ENCODE measurements at regions not wholly inside any gene's neighbourhood (a gene's known extent, or its start where the extent isn't known, plus 50 kb on each side); places are given as distances from the start of the nearest gene placed in this dataset.

- H3K4me3 Mint-ChIP-seq: no peak overlapping the region
- H3K9me3 Mint-ChIP-seq: no peaks in the 10 kb centered on the region
- DNase-seq (ENCODE audit: low spot score in 2 of 2) (no peak), ATAC-seq (replicated peaks; ENCODE audit: extremely low read depth, poor library complexity, severe bottlenecking) (no peak)
- H3K27me3 Mint-ChIP-seq: peaks cover 6% of the 10 kb centered on the region
- no peaks in the 10 kb centered on the region for H3K36me3 Mint-ChIP-seq (ENCODE audit: insufficient read depth)
- no peaks in the 10 kb centered on the region for H3K4me1 Mint-ChIP-seq
- H3K27ac Mint-ChIP-seq (ENCODE audit: low read depth): no peak overlapping the region
Observed at GRCh38 chr4:120132935-120133334, 66.3 kb upstream of the MAD2L1 start.

DNA sequence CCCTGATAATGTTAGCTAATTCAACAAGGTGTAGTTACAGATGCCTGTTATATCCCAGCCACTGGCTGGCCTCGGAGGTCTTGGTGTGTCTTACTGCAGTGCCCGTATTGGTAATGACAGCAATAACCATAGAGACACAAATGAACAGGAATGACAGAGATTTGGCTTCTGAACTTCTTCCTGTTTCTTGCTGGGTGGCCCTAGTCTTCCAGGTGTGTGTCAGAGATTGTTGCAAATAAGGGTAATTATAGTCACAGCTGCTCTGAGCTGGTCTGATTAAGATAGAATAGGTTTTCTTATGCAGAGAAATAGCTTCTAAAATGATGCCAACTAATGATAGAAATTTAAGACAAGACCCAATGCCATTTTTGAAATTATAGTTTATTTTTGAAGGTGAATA is 64.1 kb upstream of the MAD2L1 start:
- Mint-ChIP-seq H3K27me3 (peaks cover 4% of the 10 kb centered on the region), H3K4me3 (no peak overlapping the region), H3K9me3 (no peaks in the 10 kb centered on the region), H3K27ac (ENCODE audit: low read depth) (no peak overlapping the region), H3K4me1 (no peaks in the 10 kb centered on the region), H3K36me3 (ENCODE audit: insufficient read depth) (no peaks in the 10 kb centered on the region)
- ATAC-seq (replicated peaks; ENCODE audit: extremely low read depth, poor library complexity, severe bottlenecking): no peak
- DNase-seq (ENCODE audit: low spot score in 2 of 2): no peak
